ENCODE measurements at regions not wholly inside any gene's neighbourhood (a gene's known extent, or its start where the extent isn't known, plus 50 kb on each side); places are given as distances from the start of the nearest gene placed in this dataset.

DNA sequence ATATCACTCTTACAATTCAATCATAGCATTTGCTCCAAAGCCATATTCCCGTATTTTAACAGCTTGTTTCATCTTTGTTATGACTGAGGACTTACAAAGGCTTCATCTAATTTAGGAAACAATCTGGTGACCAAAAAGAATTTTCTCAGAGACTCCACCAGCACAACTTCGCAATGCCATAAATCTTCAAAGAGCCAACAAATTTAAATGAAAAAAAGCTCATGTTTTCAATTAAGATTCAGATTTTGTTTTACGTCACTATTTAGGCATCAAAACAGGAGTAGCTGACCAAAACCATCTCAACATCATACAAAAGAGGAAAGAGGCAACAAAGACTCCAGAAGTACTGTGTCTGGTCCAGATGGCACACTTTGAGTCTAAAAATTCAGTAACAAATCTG lies 373.3 kb downstream of the TTLL7 start:
- no peak for TF ChIP-seq EZH2phosphoT487 (IDR thresholded peaks at IDR 0.05; ENCODE audit: borderline replicate concordance, low read length)
- TF ChIP-seq, protein P1, sequence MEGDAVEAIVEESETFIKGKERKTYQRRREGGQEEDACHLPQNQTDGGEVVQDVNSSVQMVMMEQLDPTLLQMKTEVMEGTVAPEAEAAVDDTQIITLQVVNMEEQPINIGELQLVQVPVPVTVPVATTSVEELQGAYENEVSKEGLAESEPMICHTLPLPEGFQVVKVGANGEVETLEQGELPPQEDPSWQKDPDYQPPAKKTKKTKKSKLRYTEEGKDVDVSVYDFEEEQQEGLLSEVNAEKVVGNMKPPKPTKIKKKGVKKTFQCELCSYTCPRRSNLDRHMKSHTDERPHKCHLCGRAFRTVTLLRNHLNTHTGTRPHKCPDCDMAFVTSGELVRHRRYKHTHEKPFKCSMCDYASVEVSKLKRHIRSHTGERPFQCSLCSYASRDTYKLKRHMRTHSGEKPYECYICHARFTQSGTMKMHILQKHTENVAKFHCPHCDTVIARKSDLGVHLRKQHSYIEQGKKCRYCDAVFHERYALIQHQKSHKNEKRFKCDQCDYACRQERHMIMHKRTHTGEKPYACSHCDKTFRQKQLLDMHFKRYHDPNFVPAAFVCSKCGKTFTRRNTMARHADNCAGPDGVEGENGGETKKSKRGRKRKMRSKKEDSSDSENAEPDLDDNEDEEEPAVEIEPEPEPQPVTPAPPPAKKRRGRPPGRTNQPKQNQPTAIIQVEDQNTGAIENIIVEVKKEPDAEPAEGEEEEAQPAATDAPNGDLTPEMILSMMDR (IDR thresholded peaks at IDR 0.05; ENCODE audit: low read depth, low read length, poor library complexity, severe bottlenecking) = no peak
- Histone ChIP-seq H3K79me2 (ENCODE audit: control insufficient read depth, low read length) (no peaks in the 10 kb centered on the region), H3K9me2 (replicated peaks; ENCODE audit: control insufficient read depth, low read length) (no peaks in the 10 kb centered on the region), H3K27me3 (ENCODE audit: control insufficient read depth, low read length) (no peaks in the 10 kb centered on the region), H3K27ac (ENCODE audit: low read depth, low read length) (no peak overlapping the region), H3K9me3 (ENCODE audit: control insufficient read depth, insufficient read depth, low read length) (no peaks in the 10 kb centered on the region), H3K4me3 (ENCODE audit: low read length) (no peak overlapping the region), H3F3A (ENCODE audit: control insufficient read depth, insufficient read depth) (no peaks in the 10 kb centered on the region), H3K4me1 (ENCODE audit: control insufficient read depth, low read length) (peaks cover 13% of the 10 kb centered on the region), H4K20me1 (ENCODE audit: control insufficient read depth, insufficient read depth, low read depth, low read length) (no peaks in the 10 kb centered on the region), H3K4me2 (ENCODE audit: low read length) (no peak overlapping the region), H3K36me3 (ENCODE audit: control insufficient read depth, low read length) (no peaks in the 10 kb centered on the region)

- Histone ChIP-seq H3K27ac (ENCODE audit: low read depth, low read length) (no peak overlapping the region), H3K36me3 (ENCODE audit: control insufficient read depth, low read length) (no peaks in the 10 kb centered on the region), H3K79me2 (ENCODE audit: control insufficient read depth, low read length) (no peaks in the 10 kb centered on the region), H3F3A (ENCODE audit: control insufficient read depth, insufficient read depth) (no peaks in the 10 kb centered on the region), H3K9me3 (ENCODE audit: control insufficient read depth, insufficient read depth, low read length) (no peaks in the 10 kb centered on the region), H3K27me3 (ENCODE audit: control insufficient read depth, low read length) (no peaks in the 10 kb centered on the region), H3K4me2 (ENCODE audit: low read length) (no peak overlapping the region), H3K9me2 (replicated peaks; ENCODE audit: control insufficient read depth, low read length) (no peaks in the 10 kb centered on the region), H3K4me1 (ENCODE audit: control insufficient read depth, low read length) (no peaks in the 10 kb centered on the region), H3K4me3 (ENCODE audit: low read length) (no peak overlapping the region), H4K20me1 (ENCODE audit: control insufficient read depth, insufficient read depth, low read depth, low read length) (no peaks in the 10 kb centered on the region)
- TF ChIP-seq, protein P1 (IDR thresholded peaks at IDR 0.05; ENCODE audit: low read depth, low read length, poor library complexity, severe bottlenecking) = no peak
- TF ChIP-seq EZH2phosphoT487 (IDR thresholded peaks at IDR 0.05; ENCODE audit: borderline replicate concordance, low read length) = no peak
Measured at GRCh38 chr1:83620016-83620415, 378.9 kb downstream of the TTLL7 start.

- H3K36me3 ChIP-seq (ENCODE audit: control insufficient read depth, low read length) = no peaks in the 10 kb centered on the region
- no peaks in the 10 kb centered on the region for H3F3A ChIP-seq (ENCODE audit: control insufficient read depth, insufficient read depth)
- TF ChIP-seq EZH2phosphoT487 (IDR thresholded peaks at IDR 0.05; ENCODE audit: borderline replicate concordance, low read length) = no peak
- TF ChIP-seq, protein P1 (IDR thresholded peaks at IDR 0.05; ENCODE audit: low read depth, low read length, poor library complexity, severe bottlenecking) = no peak
- no peaks in the 10 kb centered on the region for H3K79me2 ChIP-seq (ENCODE audit: control insufficient read depth, low read length)
- H3K4me3 ChIP-seq (ENCODE audit: low read length) = no peak overlapping the region
- H3K4me2 ChIP-seq (ENCODE audit: low read length) = no peak overlapping the region
- H3K27ac ChIP-seq (ENCODE audit: low read depth, low read length) = no peak overlapping the region
- no peaks in the 10 kb centered on the region for H3K27me3 ChIP-seq (ENCODE audit: control insufficient read depth, low read length)
- no peaks in the 10 kb centered on the region for H3K4me1 ChIP-seq (ENCODE audit: control insufficient read depth, low read length)
- no peaks in the 10 kb centered on the region for H3K9me2 ChIP-seq (replicated peaks; ENCODE audit: control insufficient read depth, low read length)
- H4K20me1 ChIP-seq (ENCODE audit: control insufficient read depth, insufficient read depth, low read depth, low read length) = no peaks in the 10 kb centered on the region
- no peaks in the 10 kb centered on the region for H3K9me3 ChIP-seq (ENCODE audit: control insufficient read depth, insufficient read depth, low read length)
Measured at GRCh38 chr1:83619170-83619896, 379.6 kb downstream of the TTLL7 start.
